ENCODE measurements at regions not wholly inside any gene's neighbourhood (a gene's known extent, or its start where the extent isn't known, plus 50 kb on each side); places are given as distances from the start of the nearest gene placed in this dataset.
"Not testable (repeated sequence)": the region's sequence is repeated elsewhere in the genome, so short reads cannot be mapped to it uniquely, and the experiment has no call there.

GRCh38 chrX:99394456-99394855 is 1015.6 kb downstream of the PCDH19 start:
- DNase-seq: no peak

- DNase-seq: no peak
Observed at GRCh38 chrX:99384594-99385374, 1025.3 kb downstream of the PCDH19 start.

- no peak for DNase-seq
Observed at GRCh38 chrX:99383786-99384185, 1026.3 kb downstream of the PCDH19 start.

GRCh38 chrX:99371976-99372595 is 1038.0 kb downstream of the PCDH19 start:
- no peak for DNase-seq

GRCh38 chrX:99353412-99353811 is 1056.7 kb downstream of the PCDH19 start:
- DNase-seq: no peak

- DNase-seq: no peak
Observed at GRCh38 chrX:99348256-99348655, 1061.8 kb downstream of the PCDH19 start.

- no peak for DNase-seq
Observed at GRCh38 chrX:99308302-99308701, 1101.8 kb downstream of the PCDH19 start.

- no peak for DNase-seq
Observed at GRCh38 chrX:99305573-99305972, 1104.5 kb downstream of the PCDH19 start.

- DNase-seq: peak; percentile 28
Observed at GRCh38 chrX:99301990-99302389, 1108.1 kb downstream of the PCDH19 start.

- DNase-seq: no peak
Observed at GRCh38 chrX:99271641-99272040, 1138.4 kb downstream of the PCDH19 start.

GRCh38 chrX:99266255-99266654 is 1143.8 kb downstream of the PCDH19 start:
- no peak for DNase-seq

- no peak for DNase-seq
Observed at GRCh38 chrX:99248180-99248579, 1161.9 kb downstream of the PCDH19 start.

- no peak for DNase-seq
Observed at GRCh38 chrX:99242001-99242400, 1168.1 kb downstream of the PCDH19 start.

- not testable (repeated sequence) for DNase-seq
Observed at GRCh38 chrX:99234384-99234783, 1175.7 kb downstream of the PCDH19 start.

GRCh38 chrX:99192421-99192820 is 1217.7 kb downstream of the PCDH19 start:
- no peak for DNase-seq

GRCh38 chrX:99184153-99184552 is 1225.9 kb downstream of the PCDH19 start:
- no peak for DNase-seq

- DNase-seq: no peak
Observed at GRCh38 chrX:99172958-99173357, 1237.1 kb downstream of the PCDH19 start.

- DNase-seq: no peak
Observed at GRCh38 chrX:99142745-99143144, 1267.3 kb downstream of the PCDH19 start.

GRCh38 chrX:99137488-99137887 is 1272.6 kb downstream of the PCDH19 start:
- no peak for DNase-seq

- DNase-seq: no peak
Observed at GRCh38 chrX:99117011-99117410, 1293.1 kb downstream of the PCDH19 start.

- no peak for DNase-seq
Observed at GRCh38 chrX:99095965-99096635, 1314.0 kb downstream of the PCDH19 start.

GRCh38 chrX:99091459-99091858 is 1318.6 kb downstream of the PCDH19 start:
- DNase-seq: no peak

GRCh38 chrX:99078301-99078700 is 1331.8 kb downstream of the PCDH19 start:
- no peak for DNase-seq

- DNase-seq: no peak
Observed at GRCh38 chrX:99077099-99077498, 1333.0 kb downstream of the PCDH19 start.

Measured in NCI-H1105 treated with DMSO at 0.1 percent for 48 hours (cell line).